IMR-90 (cell line): ENCODE measurements at regions not wholly inside any gene's neighbourhood (a gene's known extent, or its start where the extent isn't known, plus 50 kb on each side); places are given as distances from the start of the nearest gene placed in this dataset.

ENCODE experiments used
- ATAC-seq: fragments of 200-7000 bp; cut with Tn5 transposase; 2 replicates; pipeline ENCODE4 v1.9.1; 2020; ENCODE audit warnings: low read depth, mild to moderate bottlenecking, moderate library complexity
- BruUV-seq: library from RNA; stranded (reverse); fragments of 400-500 nt; replicated peaks from 2 replicates; lab custom pipeline; 2021; lab: Mats Ljungman, UMichigan
- CTCF ChIA-PET: fragments of 300-600 bp; formaldehyde crosslinking; extraction: SDS; loops from one replicate; lab custom pipeline; 2021; ENCODE audit warnings: antibody characterized with exemption; lab: Yijun Ruan, JAX
- POLR2A ChIA-PET: fragments of 300-600 bp; sonication (Branson Sonifier 250); formaldehyde crosslinking; loops from one replicate; lab custom pipeline; 2022; ENCODE audit warnings: antibody characterized with exemption; ENCODE audit not compliant: unreplicated experiment; lab: Charles Lee
- DNase-seq: peaks from one replicate; pipeline ENCODE4 v3.0.0; 2013
- H2AFZ ChIP-seq: replicated peaks from 2 replicates; pipeline ENCODE3; 2013; ENCODE audit warnings: low read length, mild to moderate bottlenecking; ENCODE audit not compliant: poor library complexity
- H2AK5ac ChIP-seq: 2 replicates; pipeline ENCODE4 v1.6.1; 2013; ENCODE audit warnings: low read depth, low read length, inconsistent platforms
- H2AK9ac ChIP-seq: replicated peaks from 2 replicates; pipeline ENCODE3; 2013; ENCODE audit warnings: mild to moderate bottlenecking, low read depth, low read length, moderate library complexity; ENCODE audit not compliant: poor library complexity
- H2BK120ac ChIP-seq: 2 replicates; pipeline ENCODE4 v1.6.1; 2013; ENCODE audit warnings: low read depth, low read length, inconsistent platforms
- H2BK15ac ChIP-seq: 3 replicates; pipeline ENCODE4 v1.6.1; 2013; ENCODE audit warnings: low read depth, low read length, inconsistent platforms
- H2BK20ac ChIP-seq: 2 replicates; pipeline ENCODE4 v1.6.1; 2013; ENCODE audit warnings: low read depth, mild to moderate bottlenecking, inconsistent platforms, low read length, moderate library complexity
- H2BK5ac ChIP-seq: 2 replicates; pipeline ENCODE4 v1.6.1; 2013; ENCODE audit warnings: mild to moderate bottlenecking, low read depth, low read length, inconsistent platforms; ENCODE audit not compliant: poor library complexity, severe bottlenecking
- H3K14ac ChIP-seq: replicated peaks from 2 replicates; pipeline ENCODE4 v1.6.1; 2013; ENCODE audit warnings: low read depth, low read length, inconsistent platforms
- H3K18ac ChIP-seq: 2 replicates; pipeline ENCODE4 v1.6.1; 2013; ENCODE audit warnings: low read depth, low read length, control low read depth
- H3K23ac ChIP-seq: 2 replicates; pipeline ENCODE4 v1.6.1; 2013; ENCODE audit warnings: low read depth, low read length, inconsistent platforms
- H3K27ac ChIP-seq: 2 replicates; pipeline ENCODE4 v1.5.1; 2013; ENCODE audit warnings: mild to moderate bottlenecking, control low read depth, low read length; ENCODE audit not compliant: insufficient read depth
- H3K27me3 ChIP-seq: 2 replicates; pipeline ENCODE4 v1.6.1; 2013; ENCODE audit warnings: low read length; ENCODE audit not compliant: control insufficient read depth, insufficient read depth
- H3K36me3 ChIP-seq: 2 replicates; pipeline ENCODE4 v1.6.1; 2013; ENCODE audit warnings: low read length, mixed read lengths; ENCODE audit not compliant: control insufficient read depth, insufficient read depth
- H3K4ac ChIP-seq: 2 replicates; pipeline ENCODE4 v1.6.1; 2013; ENCODE audit warnings: low read depth, low read length, inconsistent platforms
- H3K4me1 ChIP-seq: 2 replicates; pipeline ENCODE4 v1.6.1; 2013; ENCODE audit warnings: low read length, mixed read lengths; ENCODE audit not compliant: control insufficient read depth, insufficient read depth
- H3K4me2 ChIP-seq: 2 replicates; pipeline ENCODE4 v1.6.1; 2013; ENCODE audit warnings: low read depth, mild to moderate bottlenecking, control low read depth, low read length, moderate library complexity
- H3K4me3 ChIP-seq: 2 replicates; pipeline ENCODE4 v1.5.1; 2013; ENCODE audit warnings: low read depth, mild to moderate bottlenecking, control low read depth, low read length, moderate library complexity; ENCODE audit not compliant: insufficient read depth
- H3K56ac ChIP-seq: 2 replicates; pipeline ENCODE4 v1.6.1; 2013; ENCODE audit warnings: low read length, inconsistent platforms; ENCODE audit not compliant: insufficient read depth; ENCODE audit errors: extremely low read depth
- H3K79me1 ChIP-seq, 2 experiments: 2 replicates each; pipeline ENCODE4 v1.6.1; 2013; ENCODE audit warnings: low read length in 2 of 2, inconsistent platforms in 1 of 2, low read depth in 1 of 2
- H3K9ac ChIP-seq: 2 replicates; pipeline ENCODE4 v1.6.1; 2013; ENCODE audit warnings: low read depth, low read length, control low read depth
- H3K9me1 ChIP-seq: 2 replicates; pipeline ENCODE4 v1.6.1; 2013; ENCODE audit warnings: low read length, inconsistent platforms; ENCODE audit not compliant: insufficient read depth
- H3K9me3 ChIP-seq: 2 replicates; pipeline ENCODE4 v1.6.1; 2013; ENCODE audit warnings: low read length; ENCODE audit not compliant: control insufficient read depth, insufficient read depth
- H4K20me1 ChIP-seq: 2 replicates; pipeline ENCODE4 v1.6.1; 2013; ENCODE audit warnings: low read length, inconsistent platforms; ENCODE audit not compliant: insufficient read depth
- H4K5ac ChIP-seq: 2 replicates; pipeline ENCODE4 v1.6.1; 2013; ENCODE audit warnings: mild to moderate bottlenecking, low read depth, low read length, control low read depth
- H4K8ac ChIP-seq, 2 experiments: 2 replicates each; pipeline ENCODE4 v1.6.1; 2013; ENCODE audit warnings: low read depth in 2 of 2, low read length in 2 of 2, control low read depth in 1 of 2, inconsistent platforms in 1 of 2
- H4K91ac ChIP-seq: 2 replicates; pipeline ENCODE4 v1.6.1; 2013; ENCODE audit warnings: low read depth, low read length, inconsistent platforms; ENCODE audit not compliant: insufficient read depth
- MAZ ChIP-seq: IDR thresholded peaks from 2 replicates; pipeline ENCODE4 v1.6.1; 2012; ENCODE audit warnings: low read depth, mild to moderate bottlenecking, low read length, improper control_type of control experiment, moderate library complexity, borderline replicate concordance
- MXI1 ChIP-seq: IDR thresholded peaks from 2 replicates; pipeline ENCODE4 v1.6.1; 2012; ENCODE audit warnings: low read depth, mild to moderate bottlenecking, low read length, moderate library complexity, borderline replicate concordance
- RAD21 ChIP-seq: IDR thresholded peaks from 2 replicates; pipeline ENCODE4 v1.6.1; 2012; ENCODE audit warnings: low read length, improper control_type of control experiment
- WGBS, 2 experiments: methylation state at CpG; one replicate each; pipeline versions ENCODE4 v1.1.5 to v1.1.7; 2013; ENCODE audit warnings: missing lambda C conversion rate in 2 of 2; ENCODE audit not compliant: insufficient read length in 1 of 2; ENCODE audit errors: extremely low coverage in 2 of 2; 5-methylcytosine and 5-hydroxymethylcytosine counted together
- dilution Hi-C: fragments of 300-500 bp; cut with HindIII; formaldehyde crosslinking; loops from one replicate; pipeline ENCODE4 v1.14.3; 2018; ENCODE audit warnings: low sequenced_read_pairs; ENCODE audit not compliant: unreplicated experiment
- in situ Hi-C: fragments of 300-500 bp; cut with MboI; formaldehyde crosslinking; loops from 3 replicates; pipeline ENCODE4 v1.14.3; 2019; ENCODE audit warnings: low sequenced_read_pairs, inconsistent platforms, mixed read lengths
- intact Hi-C: fragments of 100-400 bp; cut with micrococcal nuclease; formaldehyde crosslinking; loops from 2 replicates; pipeline ENCODE4 v1.10.0; 2022
- TF ChIP-seq, protein P1 (sequence below): fragments of 150-350 bp; IDR thresholded peaks from 2 replicates; pipeline ENCODE4 v1.6.1; 2016; ENCODE audit warnings: low read depth, mild to moderate bottlenecking, low read length, moderate library complexity, borderline replicate concordance

DNA sequence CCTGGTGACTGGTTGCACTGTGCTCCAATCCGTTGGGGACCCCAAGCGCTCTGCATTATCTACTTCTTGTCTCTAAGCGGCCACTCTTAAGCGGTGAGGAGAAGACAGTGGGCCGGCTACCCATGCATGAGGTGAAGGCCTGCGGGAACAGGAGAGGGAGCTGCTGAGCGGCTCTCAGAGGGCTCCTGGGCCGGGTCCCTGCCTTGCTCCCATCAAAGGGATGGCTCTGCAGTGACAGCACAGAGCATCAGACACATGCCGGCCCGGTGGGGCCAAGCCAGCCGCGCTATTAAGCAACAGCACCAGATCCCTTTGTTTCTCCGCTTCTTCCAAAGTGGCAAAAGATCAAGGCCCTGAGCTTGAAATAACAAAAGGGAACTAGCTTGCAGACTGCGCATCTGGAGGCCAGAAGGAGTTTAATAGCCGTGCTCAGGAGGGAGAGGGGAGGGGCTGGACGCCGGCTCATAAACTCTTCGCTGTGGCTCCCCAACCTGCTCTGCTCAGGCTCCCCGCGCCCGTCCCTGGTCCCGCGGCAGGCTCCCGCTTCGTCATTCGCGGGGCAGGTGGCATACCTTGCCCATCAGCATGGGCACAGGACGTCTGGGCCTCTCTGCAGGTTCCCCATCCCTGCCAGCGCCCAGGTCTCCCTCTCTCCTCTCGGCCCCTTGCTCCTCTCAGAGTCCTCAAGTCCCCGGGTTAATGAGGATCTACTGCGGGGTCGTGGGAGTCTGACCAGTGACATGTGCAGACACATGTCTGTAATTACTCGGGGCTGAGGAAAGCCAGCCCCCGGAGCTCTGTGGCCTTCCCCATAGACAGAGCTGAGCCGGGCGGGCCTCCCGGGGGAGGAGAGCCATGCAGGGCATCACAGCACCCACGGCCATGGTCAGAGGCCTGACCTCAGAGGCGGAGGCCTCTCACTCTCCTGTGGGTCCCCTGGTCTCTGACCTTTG is 96.7 kb downstream of the ASB1 start:
- dilution Hi-C loops, result no loop called here
- ATAC-seq, result peak; percentile 10; the same call in 1 of the 2 replicates

More for the DNA sequence above, 96.7 kb downstream of the ASB1 start:
- intact Hi-C loops (loop anchor here (10.0 kb wide), 1 partner anchor 161 kb away; no protein-coding TSS in a partner anchor), in situ Hi-C loops (no loop called here)
- Histone ChIP-seq H2BK15ac (no peak overlapping the region), H2AK5ac (no peak overlapping the region; the same call in 1 of the 2 replicates), H4K91ac (no peak overlapping the region), H3K27me3 (peaks cover 2% of the 10 kb centered on the region; the same call in 1 of the 2 replicates), H2AFZ (no peak overlapping the region), H3K27ac (no peak overlapping the region), H3K56ac (no peak overlapping the region), H3K4me1 (no peaks in the 10 kb centered on the region; the same call in 1 of the 2 replicates), H3K4me3 (no peak overlapping the region), H4K5ac (no peak overlapping the region), H3K9me3 (no peaks in the 10 kb centered on the region), H2BK20ac (no peak overlapping the region), H3K4me2 (no peak overlapping the region), H2AK9ac (no peak overlapping the region), H4K20me1 (no peaks in the 10 kb centered on the region; the same call in 1 of the 2 replicates), H3K23ac (no peak overlapping the region), H3K36me3 (no peaks in the 10 kb centered on the region), H4K8ac (no peak overlapping the region), H3K79me1 (no peaks in the 10 kb centered on the region), H3K14ac (no peak overlapping the region), H3K18ac (no peak overlapping the region), H2BK5ac (no peak overlapping the region), H3K9ac (no peak overlapping the region), H3K4ac (no peak overlapping the region), H3K9me1 (no peaks in the 10 kb centered on the region), H2BK120ac (no peak overlapping the region)
- 49% methylated on average over 12 of the region's 40 CpGs; no CpG with 5 or more reads in 1 of the 2 experiments for WGBS, 2 experiments
- BruUV-seq, result no TSS peak
- ChIA-PET CTCF (interaction anchor here (1.7 kb wide), 1 partner anchor 10 kb away, joined by 9 read pairs; no protein-coding TSS in a partner anchor), POLR2A (no interaction called here)
- TF ChIP-seq RAD21 (no peak), MAZ (no peak), MXI1 (no peak)
- TF ChIP-seq, protein P1, sequence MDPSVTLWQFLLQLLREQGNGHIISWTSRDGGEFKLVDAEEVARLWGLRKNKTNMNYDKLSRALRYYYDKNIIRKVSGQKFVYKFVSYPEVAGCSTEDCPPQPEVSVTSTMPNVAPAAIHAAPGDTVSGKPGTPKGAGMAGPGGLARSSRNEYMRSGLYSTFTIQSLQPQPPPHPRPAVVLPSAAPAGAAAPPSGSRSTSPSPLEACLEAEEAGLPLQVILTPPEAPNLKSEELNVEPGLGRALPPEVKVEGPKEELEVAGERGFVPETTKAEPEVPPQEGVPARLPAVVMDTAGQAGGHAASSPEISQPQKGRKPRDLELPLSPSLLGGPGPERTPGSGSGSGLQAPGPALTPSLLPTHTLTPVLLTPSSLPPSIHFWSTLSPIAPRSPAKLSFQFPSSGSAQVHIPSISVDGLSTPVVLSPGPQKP, result no peak
- DNase-seq, result peak; percentile 21
